HepG2 (cell line): ENCODE measurements at regions not wholly inside any gene's neighbourhood (a gene's known extent, or its start where the extent isn't known, plus 50 kb on each side); places are given as distances from the start of the nearest gene placed in this dataset.

ENCODE experiments used
- ATAC-seq: fragments of 200-7000 bp; cut with Tn5 transposase; 3 replicates; pipeline ENCODE4 v1.9.1; 2020; ENCODE audit warnings: mild to moderate bottlenecking, moderate library complexity
- BruUV-seq: library from RNA; stranded (reverse); fragments of 400-500 nt; replicated peaks from 2 replicates; lab custom pipeline; 2021; lab: Mats Ljungman, UMichigan
- CTCF ChIA-PET: fragments of 300-600 bp; formaldehyde crosslinking; extraction: SDS; loops from one replicate; lab custom pipeline; 2021; ENCODE audit warnings: low total read pairs, inconsistent platforms, low intra/inter-chr PET ratio; lab: Yijun Ruan, JAX
- POLR2A ChIA-PET: fragments of 350-600 bp; sonication (Branson Sonifier 250); formaldehyde crosslinking; loops from one replicate; lab custom pipeline; 2020; ENCODE audit warnings: antibody characterized with exemption, inconsistent platforms; lab: Yijun Ruan, JAX
- DNase-seq: peaks from one replicate; pipeline ENCODE4 v3.0.0-alpha.2; 2015; ENCODE audit warnings: low spot score
- FAIRE-seq: peaks from 3 replicates; lab custom pipeline; 2011; peaks lifted over from hg19 to GRCh38; lab: Jason Lieb, UNC
- H2AFZ ChIP-seq: one replicate; pipeline ENCODE4 v1.6.1; 2011; ENCODE audit warnings: low read length, inconsistent platforms
- H3K27ac ChIP-seq: fragments of 300-600 bp; 3 replicates; pipeline ENCODE4 v1.8.0; 2011; ENCODE audit warnings: mixed run types, mild to moderate bottlenecking, mixed read lengths, low read length, inconsistent platforms; ENCODE audit not compliant: insufficient read depth; ENCODE audit errors: extremely low read length
- H3K27me3 ChIP-seq, 2 experiments: fragments of 200-600 bp in 1 of 2; 2 replicates in 1 of 2; 3 replicates in 1 of 2; pipeline versions ENCODE4 v1.6.0 to v1.8.0; 2011; ENCODE audit warnings: low read length in 2 of 2, mild to moderate bottlenecking in 2 of 2, moderate library complexity in 2 of 2, inconsistent platforms in 1 of 2; ENCODE audit not compliant: insufficient read depth in 2 of 2, control insufficient read depth in 1 of 2
- H3K36me3 ChIP-seq, 2 experiments: fragments of 200-600 bp in 1 of 2; replicated peaks in 1 of 2; 2 replicates in 1 of 2; 3 replicates in 1 of 2; pipeline versions ENCODE4 v1.5.1 to v1.8.0; 2011; ENCODE audit warnings: low read length in 2 of 2, inconsistent platforms in 1 of 2; ENCODE audit not compliant: insufficient read depth in 2 of 2, control insufficient read depth in 1 of 2
- H3K4me1 ChIP-seq: 2 replicates; pipeline ENCODE4 v1.5.1; 2012; ENCODE audit warnings: low read length, inconsistent platforms; ENCODE audit not compliant: insufficient read depth
- H3K4me2 ChIP-seq: 2 replicates; pipeline ENCODE4 v1.6.0; 2011; ENCODE audit warnings: low read depth, low read length, inconsistent platforms
- H3K4me3 ChIP-seq, 3 experiments: fragments of 200-600 bp in 1 of 3; sonication (generic), shearing (Covaris generic) in 1 of 3; replicated peaks in 1 of 3; 2 replicates each; pipeline ENCODE4 v1.5.1; 2011 to 2016; ENCODE audit warnings: low read length in 3 of 3, inconsistent platforms in 2 of 3, low read depth in 2 of 3, mild to moderate bottlenecking in 2 of 3, control low read depth in 1 of 3, mixed read lengths in 1 of 3; ENCODE audit not compliant: insufficient read depth in 1 of 3
- H3K79me2 ChIP-seq: one replicate; pipeline ENCODE4 v1.6.1; 2011; ENCODE audit warnings: low read length, inconsistent platforms; ENCODE audit not compliant: insufficient read depth
- H3K9ac ChIP-seq: 2 replicates; pipeline ENCODE4 v1.6.0; 2011; ENCODE audit warnings: mild to moderate bottlenecking, low read depth, low read length, inconsistent platforms; ENCODE audit not compliant: insufficient read depth
- H3K9me3 ChIP-seq: 2 replicates; pipeline ENCODE4 v1.5.1; 2012; ENCODE audit warnings: mild to moderate bottlenecking, low read length
- H4K20me1 ChIP-seq: 2 replicates; pipeline ENCODE4 v1.6.0; 2011; ENCODE audit warnings: inconsistent platforms, mild to moderate bottlenecking, low read length, moderate library complexity; ENCODE audit not compliant: insufficient read depth
- ESRRA ChIP-seq: sonication (generic); formaldehyde crosslinking; IDR thresholded peaks from 2 replicates; pipeline ENCODE4 v1.5.1; 2020; ENCODE audit warnings: mild to moderate bottlenecking, low read depth, missing genetic modification reagents
- FLYWCH1 ChIP-seq: sonication (generic); formaldehyde crosslinking; IDR thresholded peaks from 2 replicates; pipeline ENCODE4 v1.8.1; 2023; ENCODE audit warnings: mild to moderate bottlenecking, missing genetic modification reagents
- FOXP1 ChIP-seq, 2 experiments: fragments of 450-650 bp in 1 of 2; IDR thresholded peaks; 2 replicates each; pipeline ENCODE4 v1.6.1; 2017 to 2018; ENCODE audit warnings: antibody characterized with exemption in 1 of 2
- HNRNPL ChIP-seq: fragments of 200-400 bp; formaldehyde crosslinking; IDR thresholded peaks from 2 replicates; pipeline ENCODE4 v1.6.1; 2017; ENCODE audit warnings: mild to moderate bottlenecking, low read depth, low read length
- MLLT10 ChIP-seq: sonication (generic); formaldehyde crosslinking; IDR thresholded peaks from 2 replicates; pipeline ENCODE4 v1.4.0; 2020; ENCODE audit warnings: missing genetic modification reagents
- NFYC ChIP-seq: IDR thresholded peaks from 2 replicates; pipeline ENCODE4 v1.6.1; 2016; ENCODE audit warnings: missing genetic modification reagents, missing compliant biosample characterization
- RFXAP ChIP-seq: sonication (generic); formaldehyde crosslinking; IDR thresholded peaks from 2 replicates; pipeline ENCODE4 v1.4.0; 2020; ENCODE audit warnings: missing genetic modification reagents, borderline replicate concordance
- SMAD3 ChIP-seq: sonication (generic); formaldehyde crosslinking; IDR thresholded peaks from 2 replicates; pipeline ENCODE4 v1.4.0; 2020; ENCODE audit warnings: missing genetic modification reagents
- SMARCE1 ChIP-seq: fragments of 450-650 bp; IDR thresholded peaks from 2 replicates; pipeline ENCODE4 v1.6.1; 2017; ENCODE audit warnings: borderline replicate concordance
- SPEN ChIP-seq: sonication (generic); formaldehyde crosslinking; IDR thresholded peaks from 2 replicates; pipeline ENCODE4 v1.5.1; 2020; ENCODE audit warnings: low read depth, mild to moderate bottlenecking, missing genetic modification reagents
- SRSF4 ChIP-seq: fragments of 200-400 bp; formaldehyde crosslinking; IDR thresholded peaks from one replicate; pipeline ENCODE4 v1.6.1; 2018; ENCODE audit warnings: mild to moderate bottlenecking, low read depth, low read length, moderate library complexity; ENCODE audit not compliant: poor library complexity, severe bottlenecking
- SYNCRIP ChIP-seq: fragments of 200-400 bp; formaldehyde crosslinking; IDR thresholded peaks from 2 replicates; pipeline ENCODE4 v1.6.1; 2018; ENCODE audit warnings: mild to moderate bottlenecking, low read depth, low read length; ENCODE audit not compliant: insufficient read depth
- ZBTB7B ChIP-seq: sonication (generic); formaldehyde crosslinking; IDR thresholded peaks from 2 replicates; pipeline ENCODE4 v1.4.0; 2020; ENCODE audit warnings: missing genetic modification reagents
- ZNF264 ChIP-seq: sonication (generic); formaldehyde crosslinking; IDR thresholded peaks from 2 replicates; pipeline ENCODE4 v1.4.0; 2020; ENCODE audit warnings: missing genetic modification reagents
- ZNF530 ChIP-seq: sonication (generic); formaldehyde crosslinking; IDR thresholded peaks from 2 replicates; pipeline ENCODE4 v1.5.0; 2020; ENCODE audit warnings: low read depth, mild to moderate bottlenecking, missing genetic modification reagents
- ZNF619 ChIP-seq: sonication (generic); formaldehyde crosslinking; IDR thresholded peaks from 2 replicates; pipeline ENCODE4 v1.4.0; 2020; ENCODE audit warnings: mild to moderate bottlenecking, missing genetic modification reagents
- ZNF672 ChIP-seq: sonication (generic); formaldehyde crosslinking; IDR thresholded peaks from 2 replicates; pipeline ENCODE4 v1.8.1; 2022; ENCODE audit warnings: missing genetic modification reagents
- ZNF792 ChIP-seq: IDR thresholded peaks from 2 replicates; pipeline ENCODE4 v1.6.1; 2016
- ZNF879 ChIP-seq: sonication (generic); formaldehyde crosslinking; IDR thresholded peaks from 2 replicates; pipeline ENCODE4 v1.8.1; 2023; ENCODE audit warnings: missing genetic modification reagents
- ZNF891 ChIP-seq: sonication (generic); formaldehyde crosslinking; IDR thresholded peaks from 2 replicates; pipeline ENCODE4 v1.5.0; 2020; ENCODE audit warnings: mild to moderate bottlenecking, missing genetic modification reagents
- ZSCAN25 ChIP-seq: sonication (generic); formaldehyde crosslinking; IDR thresholded peaks from 2 replicates; pipeline ENCODE4 v1.8.0; 2022; ENCODE audit warnings: mild to moderate bottlenecking, missing genetic modification reagents
- WGBS: methylation state at CpG from one replicate; pipeline ENCODE4 v1.1.6; 2017; ENCODE audit warnings: low lambda C conversion rate; 5-methylcytosine and 5-hydroxymethylcytosine counted together
- in situ Hi-C: cut with HindIII; loops from 2 replicates; pipeline ENCODE4 v1.10.0; 2017; ENCODE audit warnings: low pct_unique_long_range_greater_than_20kb; ENCODE audit not compliant: extremely low pct_ligation_motif_present
- intact Hi-C: fragments of 100-400 bp; cut with micrococcal nuclease; formaldehyde crosslinking; loops from one replicate; pipeline ENCODE4 v1.10.0; 2022; ENCODE audit not compliant: unreplicated experiment

- TF ChIP-seq ZNF879 (CRISPR knock-in tag) (no peak), MLLT10 (CRISPR knock-in tag) (no peak)
- TF ChIP-seq, all 625 proteins: peak for 0
Observed at GRCh38 chr13:109419896-109420295, 366.5 kb downstream of the IRS2 start (continued).

GRCh38 chr13:109418111-109418510 is 368.3 kb downstream of the IRS2 start:
- ChIA-PET CTCF (no interaction called here), POLR2A (no interaction called here)
- Histone ChIP-seq H3K9me3 (no peaks in the 10 kb centered on the region), H3K4me1 (no peaks in the 10 kb centered on the region), H3K27me3 (no peaks in the 10 kb centered on the region), H3K27ac (no peak overlapping the region), H3K36me3 (no peaks in the 10 kb centered on the region), H3K4me3 (no peak overlapping the region), H3K4me2 (no peak overlapping the region), H3K9ac (no peak overlapping the region), H4K20me1 (no peaks in the 10 kb centered on the region), H3K79me2 (no peaks in the 10 kb centered on the region), H2AFZ (no peak overlapping the region)
- BruUV-seq = no TSS peak
- ATAC-seq (no peak), DNase-seq (no peak), FAIRE-seq (no peak)
- intact Hi-C loops = no loop called here
- no peak for TF ChIP-seq HNRNPL
- no peak for TF ChIP-seq ZNF792
- TF ChIP-seq ZNF264 (CRISPR knock-in tag) = no peak
- no peak for TF ChIP-seq FOXP1 (IDR thresholded peaks at IDR 0.05)
- no peak for TF ChIP-seq FOXP1 (CRISPR knock-in tag; IDR thresholded peaks at IDR 0.05)
- TF ChIP-seq SMARCE1 = no peak
- no peak for TF ChIP-seq ZNF530
- in situ Hi-C loops = no loop called here

- Histone ChIP-seq H3K4me2 (no peak overlapping the region), H3K9me3 (no peaks in the 10 kb centered on the region), H3K79me2 (no peaks in the 10 kb centered on the region), H3K4me3 (no peak overlapping the region), H3K27me3 (no peaks in the 10 kb centered on the region), H3K36me3 (no peaks in the 10 kb centered on the region), H3K9ac (no peak overlapping the region), H3K4me1 (no peaks in the 10 kb centered on the region), H2AFZ (no peak overlapping the region), H3K27ac (no peak overlapping the region), H4K20me1 (no peaks in the 10 kb centered on the region)
- in situ Hi-C loops (no loop called here), intact Hi-C loops (no loop called here)
- ChIA-PET CTCF (no interaction called here), POLR2A (no interaction called here)
- WGBS = 57% methylated on average over 12 of the region's 12 CpGs
- no peak for FAIRE-seq
- no peak for DNase-seq
- BruUV-seq = no TSS peak
- ATAC-seq = no peak
- TF ChIP-seq ZNF672 (CRISPR knock-in tag) = no peak
- TF ChIP-seq SMAD3 (CRISPR knock-in tag) = no peak
- no peak for TF ChIP-seq NFYC (CRISPR knock-in tag)
- TF ChIP-seq ZSCAN25 (CRISPR knock-in tag) = no peak
- TF ChIP-seq ZNF619 (CRISPR knock-in tag) = no peak
- no peak for TF ChIP-seq ESRRA (CRISPR knock-in tag)
- TF ChIP-seq ZNF530 = no peak
- no peak for TF ChIP-seq RFXAP (CRISPR knock-in tag)
- no peak for TF ChIP-seq FLYWCH1
- no peak for TF ChIP-seq ZBTB7B (CRISPR knock-in tag)
- TF ChIP-seq SYNCRIP = no peak
- TF ChIP-seq ZNF891 = no peak
- TF ChIP-seq SRSF4 = no peak
- TF ChIP-seq SPEN (CRISPR knock-in tag) = no peak
Observed at GRCh38 chr13:109416001-109416400, 370.4 kb downstream of the IRS2 start.
